GM23248 (cell line): ENCODE measurements at regions not wholly inside any gene's neighbourhood (a gene's known extent, or its start where the extent isn't known, plus 50 kb on each side); places are given as distances from the start of the nearest gene placed in this dataset.
A peak's percentile ranks its signal among the peaks of the same experiment; 100 is the strongest.

Experiments used
- DNase-seq: peaks from one replicate; pipeline ENCODE4 v3.0.0-alpha.2; 2015
- H2AFZ ChIP-seq: fragments of 200-600 bp; sonication (generic); 2 replicates; pipeline ENCODE4 v1.6.1; 2016; ENCODE audit warnings: antibody characterized with exemption
- H3F3A ChIP-seq: fragments of 200-600 bp; sonication (generic); 2 replicates; pipeline ENCODE4 v1.6.1; 2016; ENCODE audit warnings: mild to moderate bottlenecking, antibody characterized with exemption, mixed run types; ENCODE audit not compliant: insufficient read depth
- H3K27ac ChIP-seq: fragments of 200-600 bp; sonication (generic); 2 replicates; pipeline ENCODE4 v1.5.1; 2016; ENCODE audit warnings: mild to moderate bottlenecking
- H3K27me3 ChIP-seq: fragments of 200-600 bp; sonication (generic); replicated peaks from 2 replicates; pipeline ENCODE4 v1.6.1; 2016; ENCODE audit warnings: mild to moderate bottlenecking; ENCODE audit not compliant: insufficient read depth
- H3K36me3 ChIP-seq: fragments of 200-600 bp; sonication (generic); 2 replicates; pipeline ENCODE4 v1.6.1; 2016; ENCODE audit warnings: low read depth, mild to moderate bottlenecking
- H3K4me1 ChIP-seq: fragments of 200-600 bp; sonication (generic); 2 replicates; pipeline ENCODE4 v1.6.1; 2016; ENCODE audit warnings: mild to moderate bottlenecking; ENCODE audit not compliant: insufficient read depth
- H3K4me2 ChIP-seq: fragments of 200-600 bp; sonication (generic); one replicate; pipeline ENCODE4 v1.6.1; 2016; ENCODE audit warnings: mild to moderate bottlenecking; ENCODE audit not compliant: unreplicated experiment
- H3K4me3 ChIP-seq: fragments of 200-600 bp; sonication (generic); 2 replicates; pipeline ENCODE4 v1.5.1; 2016; ENCODE audit warnings: mild to moderate bottlenecking
- H3K79me2 ChIP-seq: fragments of 200-600 bp; sonication (generic); 2 replicates; pipeline ENCODE4 v1.6.1; 2016; ENCODE audit warnings: mild to moderate bottlenecking; ENCODE audit not compliant: insufficient read depth
- H3K9ac ChIP-seq: fragments of 200-600 bp; sonication (generic); 2 replicates; pipeline ENCODE4 v1.6.1; 2016; ENCODE audit warnings: mild to moderate bottlenecking
- H3K9me2 ChIP-seq: fragments of 200-600 bp; sonication (generic); 2 replicates; pipeline ENCODE4 v1.6.1; 2016; ENCODE audit warnings: mixed run types, mild to moderate bottlenecking, moderate library complexity; ENCODE audit not compliant: insufficient read depth
- H3K9me3 ChIP-seq: fragments of 200-600 bp; sonication (generic); one replicate; pipeline ENCODE4 v1.6.1; 2017; ENCODE audit warnings: low read depth
- H4K20me1 ChIP-seq: fragments of 200-600 bp; sonication (generic); 2 replicates; pipeline ENCODE4 v1.6.0; 2016; ENCODE audit not compliant: insufficient read depth
- EZH2 ChIP-seq: fragments of 200-600 bp; sonication (generic); IDR thresholded peaks from 2 replicates; pipeline ENCODE4 v1.6.1; 2018; ENCODE audit warnings: antibody characterized with exemption, mild to moderate bottlenecking; ENCODE audit not compliant: insufficient read depth, poor library complexity, severe bottlenecking
- EZH2phosphoT487 ChIP-seq: fragments of 200-600 bp; sonication (generic); IDR thresholded peaks from 2 replicates; pipeline ENCODE4 v1.6.1; 2018; ENCODE audit warnings: antibody characterized with exemption, moderate library complexity, mild to moderate bottlenecking, low read depth; ENCODE audit not compliant: insufficient read depth
- WGBS, 2 experiments: methylation state at CpG; one replicate each; pipeline ENCODE4 v1.1.6; 2015 to 2017; ENCODE audit warnings: low lambda C conversion rate in 2 of 2, low coverage in 1 of 2; ENCODE audit errors: missing lambda C conversion rate in 2 of 2; 5-methylcytosine and 5-hydroxymethylcytosine counted together
- in situ Hi-C: fragments of 300-500 bp; cut with MboI; formaldehyde crosslinking; loops from 2 replicates; pipeline ENCODE4 v1.15.0; 2020

DNA sequence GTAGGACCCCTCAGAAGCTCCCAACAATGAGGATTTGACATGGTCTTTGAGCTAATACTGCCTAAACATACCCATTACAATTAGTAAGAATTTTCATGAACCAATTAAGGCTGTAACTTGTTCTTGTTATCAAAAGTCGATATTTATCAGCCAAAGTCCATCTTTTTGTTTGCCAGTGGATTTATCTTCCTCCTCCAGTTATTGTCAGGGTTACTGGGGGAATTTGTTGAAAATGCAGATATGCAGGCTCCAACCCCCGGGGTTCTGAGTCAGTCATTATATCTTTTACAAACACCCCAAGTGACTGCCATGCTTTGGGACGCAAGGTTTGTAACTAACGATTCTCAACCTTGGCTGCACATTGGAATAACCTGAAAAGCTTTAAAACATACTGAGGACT lies 338.8 kb upstream of the PPARGC1A start:
- WGBS, 2 experiments = 80 to 85% methylated on average over 4 of the region's 4 CpGs
- H3K4me3 ChIP-seq = no peak overlapping the region
- H3K9me3 ChIP-seq = no peaks in the 10 kb centered on the region
- no peak overlapping the region for H2AFZ ChIP-seq
- DNase-seq = no peak
- H3K9me2 ChIP-seq = no peaks in the 10 kb centered on the region
- H3K79me2 ChIP-seq = no peaks in the 10 kb centered on the region
- no peaks in the 10 kb centered on the region for H3K36me3 ChIP-seq
- peaks cover 10% of the 10 kb centered on the region for H3F3A ChIP-seq
- H3K27ac ChIP-seq = no peak overlapping the region
- peaks cover 25% of the 10 kb centered on the region for H3K4me1 ChIP-seq
- no peaks in the 10 kb centered on the region for H4K20me1 ChIP-seq
- in situ Hi-C loops = no loop called here
- no peak overlapping the region for H3K4me2 ChIP-seq
- 0 out of 2 replicates have a peak, but pooled peaks cover under 1% of the 10 kb centered on the region for H3K27me3 ChIP-seq
- TF ChIP-seq EZH2 (no peak), EZH2phosphoT487 (no peak)
- no peak overlapping the region for H3K9ac ChIP-seq

GRCh38 chr4:24226667-24227066 lies 336.8 kb upstream of the PPARGC1A start:
- peak overlapping the region; percentile 57 for H3K4me3 ChIP-seq
- H3K9me2 ChIP-seq = no peaks in the 10 kb centered on the region
- no peaks in the 10 kb centered on the region for H3K79me2 ChIP-seq
- H2AFZ ChIP-seq = peak overlapping the region; percentile 33; the same call in 1 of the 2 replicates
- H3K9ac ChIP-seq = peak overlapping the region; percentile 69
- in situ Hi-C loops = no loop called here
- WGBS, 2 experiments = 1 to 5% methylated on average over 4 of the region's 4 CpGs
- H4K20me1 ChIP-seq = no peaks in the 10 kb centered on the region
- H3K36me3 ChIP-seq = no peaks in the 10 kb centered on the region
- H3K4me1 ChIP-seq = peaks cover 25% of the 10 kb centered on the region
- H3K9me3 ChIP-seq = no peaks in the 10 kb centered on the region
- peak overlapping the region; percentile 69 for H3K4me2 ChIP-seq
- TF ChIP-seq EZH2 = no peak
- no peak for TF ChIP-seq EZH2phosphoT487
- peaks cover 10% of the 10 kb centered on the region for H3F3A ChIP-seq
- no peaks in the 10 kb centered on the region for H3K27me3 ChIP-seq
- H3K27ac ChIP-seq = peak overlapping the region; percentile 44
- peak; percentile 70 for DNase-seq

DNA sequence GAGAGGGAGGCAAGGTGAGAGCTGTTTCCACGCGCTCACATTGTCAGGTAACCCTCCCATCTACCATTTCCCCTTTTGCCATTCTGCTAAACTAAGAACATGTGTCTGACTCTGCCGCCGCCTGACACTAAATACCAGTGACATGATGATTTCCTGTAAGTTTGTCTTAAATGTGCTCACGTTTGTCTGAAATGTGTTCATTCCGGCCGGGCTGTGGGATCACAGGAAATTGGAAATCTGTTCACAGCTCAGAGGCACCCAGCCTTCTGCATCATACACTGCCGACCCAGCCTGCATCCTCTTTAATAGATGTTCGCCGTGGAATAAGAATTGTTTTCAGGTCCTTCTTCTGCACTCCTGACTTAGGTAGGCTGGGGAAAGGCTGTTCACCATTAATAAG lies 336.2 kb upstream of the PPARGC1A start:
- no peaks in the 10 kb centered on the region for H3K9me2 ChIP-seq
- peaks cover 25% of the 10 kb centered on the region for H3K4me1 ChIP-seq
- no peaks in the 10 kb centered on the region for H3K36me3 ChIP-seq
- H4K20me1 ChIP-seq = no peaks in the 10 kb centered on the region
- DNase-seq = peak; percentile 80
- peaks cover 10% of the 10 kb centered on the region for H3F3A ChIP-seq
- no peaks in the 10 kb centered on the region for H3K27me3 ChIP-seq
- peak overlapping the region; percentile 33 for H2AFZ ChIP-seq
- H3K27ac ChIP-seq = peak overlapping the region; percentile 44
- no peak for TF ChIP-seq EZH2
- no peak for TF ChIP-seq EZH2phosphoT487
- H3K79me2 ChIP-seq = no peaks in the 10 kb centered on the region
- peak overlapping the region; percentile 69 for H3K9ac ChIP-seq
- in situ Hi-C loops = no loop called here
- H3K4me2 ChIP-seq = peak overlapping the region; percentile 69
- no peaks in the 10 kb centered on the region for H3K9me3 ChIP-seq
- peak overlapping the region; percentile 57 for H3K4me3 ChIP-seq
- WGBS, 2 experiments = 8% methylated on average over 10 of the region's 10 CpGs

GRCh38 chr4:24224446-24224845 lies 334.6 kb upstream of the PPARGC1A start:
- Histone ChIP-seq H3K4me3 (no peak overlapping the region), H4K20me1 (no peaks in the 10 kb centered on the region), H3K4me1 (peaks cover 14% of the 10 kb centered on the region), H3K9ac (no peak overlapping the region), H3K4me2 (no peak overlapping the region), H3K79me2 (no peaks in the 10 kb centered on the region), H3K27me3 (no peaks in the 10 kb centered on the region), H3K9me2 (no peaks in the 10 kb centered on the region), H3F3A (peaks cover 10% of the 10 kb centered on the region), H2AFZ (no peak overlapping the region), H3K27ac (no peak overlapping the region), H3K36me3 (no peaks in the 10 kb centered on the region), H3K9me3 (no peaks in the 10 kb centered on the region)
- TF ChIP-seq EZH2 (no peak), EZH2phosphoT487 (no peak)
- 74 to 76% methylated on average over 4 of the region's 4 CpGs for WGBS, 2 experiments
- in situ Hi-C loops = no loop called here
- DNase-seq = no peak

- H3K36me3 ChIP-seq = no peaks in the 10 kb centered on the region
- H3F3A ChIP-seq = no peaks in the 10 kb centered on the region
- in situ Hi-C loops = no loop called here
- H3K27ac ChIP-seq = no peak overlapping the region
- no peaks in the 10 kb centered on the region for H3K9me3 ChIP-seq
- H3K4me2 ChIP-seq = no peak overlapping the region
- H3K9ac ChIP-seq = no peak overlapping the region
- H3K79me2 ChIP-seq = no peaks in the 10 kb centered on the region
- WGBS, 2 experiments = 69 to 75% methylated on average over 8 of the region's 8 CpGs
- TF ChIP-seq EZH2phosphoT487 (no peak), EZH2 (no peak)
- no peak overlapping the region for H3K4me3 ChIP-seq
- DNase-seq = no peak
- no peaks in the 10 kb centered on the region for H4K20me1 ChIP-seq
- no peaks in the 10 kb centered on the region for H3K27me3 ChIP-seq
- H2AFZ ChIP-seq = no peak overlapping the region
- no peaks in the 10 kb centered on the region for H3K9me2 ChIP-seq
- H3K4me1 ChIP-seq = no peaks in the 10 kb centered on the region
Observed at GRCh38 chr4:24219209-24219608, 329.4 kb upstream of the PPARGC1A start.
